PC-3 (cell line): ENCODE measurements at regions not wholly inside any gene's neighbourhood (a gene's known extent, or its start where the extent isn't known, plus 50 kb on each side); places are given as distances from the start of the nearest gene placed in this dataset.

Experiments
- EZH2phosphoT487 ChIP-seq: fragments of 300-600 bp; sonication (generic); IDR thresholded peaks from 2 replicates; pipeline ENCODE4 v1.6.1; 2018; ENCODE audit warnings: mild to moderate bottlenecking, antibody characterized with exemption, low read length, borderline replicate concordance
- TF ChIP-seq, protein P1 (sequence below): fragments of 300-600 bp; sonication (generic); conservative IDR thresholded peaks from 2 replicates; pipeline ENCODE4 v1.5.1; 2017; ENCODE audit warnings: antibody characterized with exemption, low read depth, mild to moderate bottlenecking, low read length

DNA sequence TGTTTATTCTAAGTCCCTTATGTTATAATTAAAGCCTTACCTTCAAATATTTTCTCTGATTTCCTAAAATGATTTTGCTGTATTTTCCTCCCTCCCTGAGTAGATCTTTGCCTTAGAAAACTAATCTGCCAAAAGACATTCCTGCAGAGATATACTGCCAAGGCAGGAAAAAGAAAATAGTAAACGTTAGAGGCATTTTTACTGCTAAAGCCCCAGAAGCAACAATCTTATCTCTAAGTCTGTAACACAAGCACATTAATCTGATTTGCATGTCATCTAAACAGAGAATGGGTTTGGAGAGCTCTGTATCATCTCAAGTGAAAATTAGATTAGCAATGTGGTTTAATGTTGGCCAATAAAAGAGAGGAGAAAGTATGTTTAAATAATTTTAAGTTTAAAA lies 847.7 kb downstream of the MAT2B start:
- TF ChIP-seq, protein P1, sequence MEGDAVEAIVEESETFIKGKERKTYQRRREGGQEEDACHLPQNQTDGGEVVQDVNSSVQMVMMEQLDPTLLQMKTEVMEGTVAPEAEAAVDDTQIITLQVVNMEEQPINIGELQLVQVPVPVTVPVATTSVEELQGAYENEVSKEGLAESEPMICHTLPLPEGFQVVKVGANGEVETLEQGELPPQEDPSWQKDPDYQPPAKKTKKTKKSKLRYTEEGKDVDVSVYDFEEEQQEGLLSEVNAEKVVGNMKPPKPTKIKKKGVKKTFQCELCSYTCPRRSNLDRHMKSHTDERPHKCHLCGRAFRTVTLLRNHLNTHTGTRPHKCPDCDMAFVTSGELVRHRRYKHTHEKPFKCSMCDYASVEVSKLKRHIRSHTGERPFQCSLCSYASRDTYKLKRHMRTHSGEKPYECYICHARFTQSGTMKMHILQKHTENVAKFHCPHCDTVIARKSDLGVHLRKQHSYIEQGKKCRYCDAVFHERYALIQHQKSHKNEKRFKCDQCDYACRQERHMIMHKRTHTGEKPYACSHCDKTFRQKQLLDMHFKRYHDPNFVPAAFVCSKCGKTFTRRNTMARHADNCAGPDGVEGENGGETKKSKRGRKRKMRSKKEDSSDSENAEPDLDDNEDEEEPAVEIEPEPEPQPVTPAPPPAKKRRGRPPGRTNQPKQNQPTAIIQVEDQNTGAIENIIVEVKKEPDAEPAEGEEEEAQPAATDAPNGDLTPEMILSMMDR, result no peak
- TF ChIP-seq EZH2phosphoT487, result no peak
